Activated naive CD8-positive, alpha-beta T cell treated with anti-CD3 and anti-CD28 coated beads, Interleukin-2, amount 10 ng/mL, durations not matched to agents 7 days and 5 days (primary cell): ENCODE measurements at regions not wholly inside any gene's neighbourhood (a gene's known extent, or its start where the extent isn't known, plus 50 kb on each side); places are given as distances from the start of the nearest gene placed in this dataset.
A peak's percentile ranks its signal among the peaks of the same experiment; 100 is the strongest.

Experiments used
- ATAC-seq: fragments of 150-1000 bp; cut with Tn5 transposase; one replicate; pipeline ENCODE4 v1.10.0; 2021; ENCODE audit warnings: low read depth, moderate library complexity
- POLR2A ChIA-PET: fragments of 350-600 bp; sonication (Branson Sonifier 250); formaldehyde crosslinking; loops from one replicate; lab custom pipeline; 2021; ENCODE audit warnings: antibody characterized with exemption; lab: Charles Lee
- DNase-seq: peaks from one replicate; pipeline ENCODE4 v3.0.0; 2021
- H3K27ac Mint-ChIP-seq: one replicate; pipeline ENCODE4 v1.8.0; 2022; ENCODE audit warnings: mild to moderate bottlenecking, mixed read lengths
- H3K27me3 Mint-ChIP-seq: one replicate; pipeline ENCODE4 v1.8.0; 2022; ENCODE audit warnings: mild to moderate bottlenecking, moderate library complexity, mixed read lengths
- H3K36me3 Mint-ChIP-seq: one replicate; pipeline ENCODE4 v1.8.0; 2021; ENCODE audit warnings: mild to moderate bottlenecking, mixed read lengths
- H3K4me1 Mint-ChIP-seq: one replicate; pipeline ENCODE4 v1.8.0; 2021; ENCODE audit warnings: mixed read lengths
- H3K4me3 Mint-ChIP-seq: one replicate; pipeline ENCODE4 v1.8.0; 2022; ENCODE audit warnings: mild to moderate bottlenecking, moderate library complexity, mixed read lengths
- H3K9me3 Mint-ChIP-seq: one replicate; pipeline ENCODE4 v1.8.0; 2021; ENCODE audit warnings: mixed read lengths

DNA sequence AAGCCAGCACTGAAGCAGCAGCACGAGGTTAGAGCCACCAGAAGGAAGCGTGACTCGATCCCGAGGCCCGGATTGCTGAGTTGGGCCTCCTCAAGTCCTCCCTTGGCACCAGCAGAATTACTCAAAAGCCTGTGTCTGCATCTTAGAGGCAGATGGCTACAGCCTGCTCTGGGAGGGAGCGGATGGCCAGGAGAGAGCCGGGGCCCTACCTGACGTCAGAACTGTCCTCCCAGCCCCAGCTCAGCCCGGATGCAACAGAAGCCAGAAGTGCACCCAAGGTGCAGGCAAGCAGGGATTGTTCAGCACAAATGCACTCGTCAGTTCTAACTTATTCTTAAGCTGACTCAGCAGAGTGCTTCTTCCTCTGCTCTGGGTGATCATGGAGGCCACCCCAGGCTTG, 155.5 kb upstream of the RPS6KA2 start:
- POLR2A ChIA-PET, result no interaction called here
- Mint-ChIP-seq H3K9me3 (no peaks in the 10 kb centered on the region), H3K36me3 (no peaks in the 10 kb centered on the region), H3K4me1 (no peaks in the 10 kb centered on the region), H3K27me3 (peaks cover 2% of the 10 kb centered on the region), H3K27ac (no peak overlapping the region), H3K4me3 (no peak overlapping the region)
- DNase-seq (no peak), ATAC-seq (no peak)

DNA sequence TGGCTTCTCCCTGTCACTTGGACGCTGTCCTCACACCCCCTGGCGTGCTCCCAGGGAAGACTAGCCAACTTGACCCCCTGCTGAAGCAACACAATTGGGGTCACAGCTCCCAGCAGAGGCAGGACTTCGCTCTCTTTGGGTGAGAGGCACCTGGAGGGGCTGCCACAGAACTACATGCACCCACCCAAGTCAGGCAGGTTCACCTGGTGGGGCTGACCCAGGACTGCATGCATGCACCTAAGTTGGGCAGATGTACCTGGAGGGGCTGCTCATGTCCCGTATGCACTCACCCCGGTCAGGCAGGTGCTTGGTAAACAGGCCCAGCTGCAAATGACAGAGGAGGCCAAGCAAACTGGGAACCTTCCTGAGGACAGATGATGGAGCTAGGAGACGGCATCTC, 154.3 kb upstream of the RPS6KA2 start:
- POLR2A ChIA-PET, result no interaction called here
- Mint-ChIP-seq H3K9me3 (no peaks in the 10 kb centered on the region), H3K27ac (no peak overlapping the region), H3K4me1 (peaks cover 4% of the 10 kb centered on the region), H3K27me3 (peaks cover 7% of the 10 kb centered on the region), H3K36me3 (no peaks in the 10 kb centered on the region), H3K4me3 (no peak overlapping the region)
- no peak for DNase-seq
- no peak for ATAC-seq

- Mint-ChIP-seq H3K4me3 (no peak overlapping the region), H3K4me1 (peaks cover 4% of the 10 kb centered on the region), H3K27ac (no peak overlapping the region), H3K9me3 (no peaks in the 10 kb centered on the region), H3K36me3 (no peaks in the 10 kb centered on the region), H3K27me3 (peaks cover 9% of the 10 kb centered on the region)
- DNase-seq, result no peak
- POLR2A ChIA-PET, result no interaction called here
- no peak for ATAC-seq
Observed at GRCh38 chr6:166779963-166780683, 153.1 kb upstream of the RPS6KA2 start.

DNA sequence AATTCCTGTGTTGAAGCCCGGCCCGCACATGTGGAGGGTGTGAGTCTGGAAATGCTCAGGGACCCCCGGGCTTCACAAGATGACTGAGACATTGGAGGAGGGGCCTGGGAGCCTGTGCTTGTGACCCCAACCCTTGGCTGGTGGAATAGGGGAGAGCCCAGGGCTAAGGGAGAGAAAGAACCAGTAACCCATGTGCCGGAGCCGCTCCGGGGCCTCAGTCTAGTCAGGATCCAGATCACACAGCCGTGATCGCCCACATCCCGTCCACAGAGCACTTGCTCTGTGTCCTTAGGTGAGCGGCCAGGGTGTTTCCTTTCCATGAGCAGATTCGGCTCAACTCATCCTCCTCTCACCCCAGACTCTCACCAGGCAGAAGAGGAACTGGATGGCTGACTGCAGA, 152.3 kb upstream of the RPS6KA2 start:
- no peaks in the 10 kb centered on the region for H3K36me3 Mint-ChIP-seq
- H3K27ac Mint-ChIP-seq, result no peak overlapping the region
- H3K4me1 Mint-ChIP-seq, result peaks cover 4% of the 10 kb centered on the region
- peaks cover 9% of the 10 kb centered on the region for H3K27me3 Mint-ChIP-seq
- H3K4me3 Mint-ChIP-seq, result no peak overlapping the region
- H3K9me3 Mint-ChIP-seq, result no peaks in the 10 kb centered on the region
- DNase-seq, result no peak
- POLR2A ChIA-PET, result no interaction called here
- no peak for ATAC-seq

DNA sequence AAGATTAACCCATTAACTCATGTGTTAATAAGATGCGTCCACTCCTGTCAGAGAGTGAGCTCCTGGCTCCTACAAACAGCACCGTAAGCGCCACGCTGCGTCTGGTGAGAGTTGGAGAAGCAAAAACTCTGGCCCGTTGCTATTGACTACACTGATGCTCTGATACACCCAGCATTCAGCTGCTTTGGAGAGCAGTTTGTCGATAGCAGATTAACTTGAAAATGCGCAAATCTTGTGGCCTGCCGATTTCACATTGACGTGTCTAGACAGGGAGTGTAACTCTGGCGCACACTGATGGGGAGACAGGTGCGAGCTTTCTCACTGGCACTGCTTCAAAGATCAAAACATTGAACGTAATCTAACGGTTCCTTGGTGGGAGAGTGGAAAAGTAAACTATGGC, 151.7 kb upstream of the RPS6KA2 start:
- Mint-ChIP-seq H3K27ac (no peak overlapping the region), H3K9me3 (no peaks in the 10 kb centered on the region), H3K4me3 (no peak overlapping the region), H3K36me3 (no peaks in the 10 kb centered on the region), H3K4me1 (peaks cover 4% of the 10 kb centered on the region), H3K27me3 (peaks cover 9% of the 10 kb centered on the region)
- POLR2A ChIA-PET, result no interaction called here
- DNase-seq (no peak), ATAC-seq (no peak)

- no peak overlapping the region for H3K4me3 Mint-ChIP-seq
- DNase-seq (no peak), ATAC-seq (no peak)
- peaks cover 4% of the 10 kb centered on the region for H3K4me1 Mint-ChIP-seq
- POLR2A ChIA-PET, result no interaction called here
- no peaks in the 10 kb centered on the region for H3K9me3 Mint-ChIP-seq
- H3K36me3 Mint-ChIP-seq, result no peaks in the 10 kb centered on the region
- no peak overlapping the region for H3K27ac Mint-ChIP-seq
- peaks cover 10% of the 10 kb centered on the region for H3K27me3 Mint-ChIP-seq
Observed at GRCh38 chr6:166778046-166778445, 151.0 kb upstream of the RPS6KA2 start.

GRCh38 chr6:166777096-166777630, 150.1 kb upstream of the RPS6KA2 start:
- POLR2A ChIA-PET, result interaction anchor here (0.6 to 1.2 kb wide), 2 partner anchors 172 to 212 kb away, joined by 3 to 4 read pairs; no protein-coding TSS in a partner anchor
- DNase-seq (no peak), ATAC-seq (no peak)
- H3K36me3 Mint-ChIP-seq, result no peaks in the 10 kb centered on the region
- H3K9me3 Mint-ChIP-seq, result no peaks in the 10 kb centered on the region
- H3K27ac Mint-ChIP-seq, result no peak overlapping the region
- peaks cover 4% of the 10 kb centered on the region for H3K4me1 Mint-ChIP-seq
- no peak overlapping the region for H3K4me3 Mint-ChIP-seq
- peaks cover 17% of the 10 kb centered on the region for H3K27me3 Mint-ChIP-seq

DNA sequence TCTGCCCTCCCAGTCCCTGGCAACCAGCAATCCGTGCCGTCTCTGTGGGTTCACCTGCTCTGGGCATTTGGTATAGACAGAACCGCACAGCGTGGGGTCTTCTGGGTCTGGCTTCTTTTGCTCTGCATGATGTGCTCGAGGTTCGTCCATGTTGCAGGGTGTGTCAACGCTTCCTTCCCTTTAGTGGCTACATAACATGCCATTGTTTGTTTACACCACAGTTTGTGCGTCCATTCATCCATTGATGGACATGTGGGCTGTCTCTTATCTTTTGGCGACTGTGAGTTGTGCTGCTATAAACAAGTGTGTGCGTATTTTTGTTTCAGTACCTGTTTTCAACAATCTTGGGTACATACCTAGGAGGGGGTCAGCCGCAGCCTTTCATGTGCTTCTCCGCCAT, 149.5 kb upstream of the RPS6KA2 start:
- peaks cover 4% of the 10 kb centered on the region for H3K4me1 Mint-ChIP-seq
- DNase-seq, result no peak
- H3K27ac Mint-ChIP-seq, result no peak overlapping the region
- no peak overlapping the region for H3K4me3 Mint-ChIP-seq
- no peak for ATAC-seq
- H3K36me3 Mint-ChIP-seq, result no peaks in the 10 kb centered on the region
- H3K27me3 Mint-ChIP-seq, result peaks cover 21% of the 10 kb centered on the region
- no peaks in the 10 kb centered on the region for H3K9me3 Mint-ChIP-seq
- POLR2A ChIA-PET, result interaction anchor here (0.6 to 1.2 kb wide), 2 partner anchors 173 to 213 kb away, joined by 3 to 4 read pairs; no protein-coding TSS in a partner anchor

- POLR2A ChIA-PET, result no interaction called here
- no peak for ATAC-seq
- Mint-ChIP-seq H3K9me3 (no peaks in the 10 kb centered on the region), H3K27ac (no peak overlapping the region), H3K27me3 (peaks cover 26% of the 10 kb centered on the region), H3K36me3 (no peaks in the 10 kb centered on the region), H3K4me1 (peaks cover 11% of the 10 kb centered on the region), H3K4me3 (no peak overlapping the region)
- no peak for DNase-seq
Observed at GRCh38 chr6:166775923-166776220, 148.8 kb upstream of the RPS6KA2 start.

GRCh38 chr6:166775180-166775922, 148.3 kb upstream of the RPS6KA2 start:
- no peak for DNase-seq

DNA sequence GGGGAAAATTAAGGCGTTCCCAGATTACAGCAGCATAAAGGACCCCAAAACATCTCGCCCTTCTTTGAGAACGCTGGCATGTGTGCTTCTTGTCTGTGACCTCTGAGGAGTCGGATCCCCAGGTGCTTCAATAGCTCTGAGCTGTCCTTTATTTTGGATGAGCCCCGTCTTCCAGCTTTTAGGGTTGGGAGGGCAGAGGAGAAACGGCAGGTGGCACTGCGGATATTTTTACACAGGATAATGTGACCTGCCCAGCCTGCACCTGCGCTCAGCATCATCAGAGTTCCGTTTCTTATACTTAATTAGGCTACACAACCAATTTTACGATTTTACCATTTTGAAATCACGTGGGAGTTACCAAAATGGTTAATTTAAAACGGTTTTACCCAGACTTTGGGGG, 147.7 kb upstream of the RPS6KA2 start:
- no peaks in the 10 kb centered on the region for H3K36me3 Mint-ChIP-seq
- peaks cover 13% of the 10 kb centered on the region for H3K4me1 Mint-ChIP-seq
- no peak overlapping the region for H3K27ac Mint-ChIP-seq
- ATAC-seq, result no peak
- no peaks in the 10 kb centered on the region for H3K9me3 Mint-ChIP-seq
- no peak for DNase-seq
- H3K4me3 Mint-ChIP-seq, result no peak overlapping the region
- POLR2A ChIA-PET, result no interaction called here
- H3K27me3 Mint-ChIP-seq, result peaks cover 29% of the 10 kb centered on the region

More at GRCh38 chr6:166775180-166775922, 148.3 kb upstream of the RPS6KA2 start:
- H3K4me3 Mint-ChIP-seq, result no peak overlapping the region
- no peak overlapping the region for H3K27ac Mint-ChIP-seq
- H3K36me3 Mint-ChIP-seq, result no peaks in the 10 kb centered on the region
- H3K4me1 Mint-ChIP-seq, result peaks cover 13% of the 10 kb centered on the region
- POLR2A ChIA-PET, result no interaction called here
- ATAC-seq, result peak; percentile 63
- H3K9me3 Mint-ChIP-seq, result no peaks in the 10 kb centered on the region
- peaks cover 29% of the 10 kb centered on the region for H3K27me3 Mint-ChIP-seq

- Mint-ChIP-seq H3K36me3 (no peaks in the 10 kb centered on the region), H3K27ac (no peak overlapping the region), H3K4me3 (no peak overlapping the region), H3K4me1 (peaks cover 13% of the 10 kb centered on the region), H3K9me3 (no peaks in the 10 kb centered on the region), H3K27me3 (peaks cover 29% of the 10 kb centered on the region)
- no peak for DNase-seq
- ATAC-seq, result no peak
- POLR2A ChIA-PET, result no interaction called here
Observed at GRCh38 chr6:166774292-166774691, 147.2 kb upstream of the RPS6KA2 start.

- Mint-ChIP-seq H3K9me3 (no peaks in the 10 kb centered on the region), H3K27ac (no peak overlapping the region), H3K4me3 (no peak overlapping the region), H3K36me3 (no peaks in the 10 kb centered on the region), H3K27me3 (peaks cover 28% of the 10 kb centered on the region), H3K4me1 (peaks cover 13% of the 10 kb centered on the region)
- POLR2A ChIA-PET, result no interaction called here
- ATAC-seq (no peak), DNase-seq (no peak)
Observed at GRCh38 chr6:166772518-166772917, 145.5 kb upstream of the RPS6KA2 start.

- ATAC-seq (no peak), DNase-seq (no peak)
- Mint-ChIP-seq H3K4me1 (peaks cover 9% of the 10 kb centered on the region), H3K36me3 (no peaks in the 10 kb centered on the region), H3K27me3 (peaks cover 24% of the 10 kb centered on the region), H3K9me3 (no peaks in the 10 kb centered on the region), H3K4me3 (no peak overlapping the region), H3K27ac (no peak overlapping the region)
- POLR2A ChIA-PET, result no interaction called here
Observed at GRCh38 chr6:166771701-166772100, 144.7 kb upstream of the RPS6KA2 start.
